NT2/D1 (cell line): ENCODE measurements at regions not wholly inside any gene's neighbourhood (a gene's known extent, or its start where the extent isn't known, plus 50 kb on each side); places are given as distances from the start of the nearest gene placed in this dataset.

Experiments used
- DNase-seq: peaks from one replicate; pipeline ENCODE4 v3.0.0-alpha.2; 2011; ENCODE audit warnings: low read depth, low spot score
- H3K27me3 ChIP-seq: 2 replicates; pipeline ENCODE4 v1.6.0; 2011; ENCODE audit warnings: mild to moderate bottlenecking; ENCODE audit not compliant: insufficient read length, insufficient read depth
- H3K36me3 ChIP-seq: 2 replicates; pipeline ENCODE4 v1.6.1; 2011; ENCODE audit warnings: mild to moderate bottlenecking, low read length, mixed read lengths; ENCODE audit not compliant: insufficient read depth, insufficient read length
- H3K4me1 ChIP-seq: 2 replicates; pipeline ENCODE4 v1.5.1; 2011; ENCODE audit not compliant: insufficient read depth, insufficient read length
- H3K4me3 ChIP-seq: 2 replicates; pipeline ENCODE4 v1.5.1; 2011; ENCODE audit warnings: low read depth; ENCODE audit not compliant: insufficient read length
- H3K9ac ChIP-seq: 2 replicates; pipeline ENCODE4 v1.6.0; 2011; ENCODE audit warnings: low read depth; ENCODE audit not compliant: insufficient read length
- H3K9me3 ChIP-seq: 2 replicates; pipeline ENCODE4 v1.5.1; 2011; ENCODE audit warnings: mild to moderate bottlenecking, low read length; ENCODE audit not compliant: insufficient read depth
- SUZ12 ChIP-seq: IDR thresholded peaks from 2 replicates; pipeline ENCODE4 v1.6.1; 2011; ENCODE audit not compliant: insufficient read length, insufficient read depth; ENCODE audit errors: extremely low read depth
- YY1 ChIP-seq: IDR thresholded peaks from 2 replicates; pipeline ENCODE4 v1.6.1; 2011; ENCODE audit not compliant: insufficient read length, insufficient read depth
- ZNF274 ChIP-seq: IDR thresholded peaks from 2 replicates; pipeline ENCODE4 v1.6.1; 2011; ENCODE audit warnings: mild to moderate bottlenecking, low read depth, low read length

GRCh38 chr16:85335584-85336491 is 223.6 kb upstream of the CIBAR2 start:
- no peak for DNase-seq
- H3K9ac ChIP-seq: peak overlapping the region; percentile 71
- H3K4me1 ChIP-seq: peaks cover 37% of the 10 kb centered on the region

DNA sequence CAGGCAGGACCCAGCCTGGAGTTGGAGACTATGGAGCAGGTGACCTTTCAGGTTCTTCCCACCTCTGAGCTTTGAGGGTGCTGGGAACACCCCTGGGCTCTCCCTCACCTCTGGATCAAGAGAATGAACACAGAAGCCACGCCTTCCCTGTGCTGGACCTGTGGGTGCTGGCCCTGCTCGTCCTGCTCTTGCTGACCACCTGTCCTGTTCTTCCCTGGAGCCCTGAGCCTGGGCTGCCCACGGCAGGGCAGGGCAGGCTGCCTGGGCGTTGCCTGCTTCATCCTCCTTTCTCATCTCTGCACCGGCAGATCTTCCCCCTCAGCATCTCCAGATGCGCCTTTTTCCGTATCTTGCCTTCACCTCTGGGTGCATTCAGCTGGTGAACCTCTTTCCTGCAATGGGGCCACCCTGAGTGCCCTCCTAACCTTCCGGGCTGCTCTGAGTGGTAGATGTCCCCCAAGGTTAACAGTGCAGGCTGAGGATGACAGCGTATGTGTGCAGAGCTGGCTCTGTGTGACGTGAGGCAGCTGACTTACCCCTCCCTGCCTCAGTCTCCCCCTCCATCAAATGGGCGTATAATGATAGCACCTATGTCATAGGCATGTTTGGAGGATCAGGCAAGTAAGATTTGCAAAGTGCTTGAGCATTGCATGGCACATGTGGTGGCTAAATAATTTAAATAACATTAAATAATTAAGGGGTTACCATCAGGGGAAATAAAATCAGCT is 225.8 kb upstream of the CIBAR2 start:
- TF ChIP-seq ZNF274 (no peak), SUZ12 (no peak), YY1 (no peak)
- Histone ChIP-seq H3K9ac (no peak overlapping the region), H3K4me3 (no peak overlapping the region), H3K9me3 (no peaks in the 10 kb centered on the region), H3K36me3 (no peaks in the 10 kb centered on the region), H3K27me3 (peaks cover 27% of the 10 kb centered on the region), H3K4me1 (peaks cover 30% of the 10 kb centered on the region)
- no peak for DNase-seq

More at GRCh38 chr16:85335584-85336491, 223.6 kb upstream of the CIBAR2 start:
- Histone ChIP-seq H3K27me3 (peaks cover 39% of the 10 kb centered on the region), H3K9me3 (no peaks in the 10 kb centered on the region), H3K36me3 (no peaks in the 10 kb centered on the region), H3K4me3 (peak overlapping the region; percentile 22)
- TF ChIP-seq SUZ12 (no peak), YY1 (no peak), ZNF274 (no peak)

DNA sequence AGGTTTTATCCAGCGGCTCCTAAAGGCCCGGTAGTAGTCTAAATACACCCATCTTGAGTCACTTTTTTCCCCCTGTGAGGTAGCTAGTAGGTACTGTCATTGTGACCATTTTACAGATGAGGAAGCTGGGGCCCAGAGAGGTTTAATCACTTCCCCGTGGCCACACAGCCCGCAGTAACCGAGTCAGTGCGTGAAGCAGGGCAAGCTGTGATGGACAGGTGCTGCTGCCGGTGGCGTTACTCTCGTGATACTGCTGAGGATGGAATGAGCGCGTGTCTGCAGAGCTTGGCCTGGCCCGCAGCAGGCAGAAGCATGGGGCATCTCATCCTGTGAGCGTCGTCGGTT is 226.3 kb upstream of the CIBAR2 start:
- DNase-seq: no peak
- H3K27me3 ChIP-seq: peaks cover 22% of the 10 kb centered on the region
- no peak for TF ChIP-seq ZNF274
- no peak for TF ChIP-seq YY1
- TF ChIP-seq SUZ12: no peak
- peaks cover 29% of the 10 kb centered on the region for H3K4me1 ChIP-seq
- H3K36me3 ChIP-seq: no peaks in the 10 kb centered on the region
- no peaks in the 10 kb centered on the region for H3K9me3 ChIP-seq
- peak overlapping the region; percentile 22 for H3K9ac ChIP-seq
- H3K4me3 ChIP-seq: no peak overlapping the region

GRCh38 chr16:85338989-85339685 is 226.9 kb upstream of the CIBAR2 start:
- H3K27me3 ChIP-seq: peaks cover 17% of the 10 kb centered on the region
- H3K4me1 ChIP-seq: peaks cover 24% of the 10 kb centered on the region
- H3K4me3 ChIP-seq: no peak overlapping the region
- H3K36me3 ChIP-seq: no peaks in the 10 kb centered on the region
- no peak for DNase-seq
- TF ChIP-seq ZNF274: no peak
- H3K9me3 ChIP-seq: no peaks in the 10 kb centered on the region
- peak overlapping the region; percentile 22 for H3K9ac ChIP-seq

DNA sequence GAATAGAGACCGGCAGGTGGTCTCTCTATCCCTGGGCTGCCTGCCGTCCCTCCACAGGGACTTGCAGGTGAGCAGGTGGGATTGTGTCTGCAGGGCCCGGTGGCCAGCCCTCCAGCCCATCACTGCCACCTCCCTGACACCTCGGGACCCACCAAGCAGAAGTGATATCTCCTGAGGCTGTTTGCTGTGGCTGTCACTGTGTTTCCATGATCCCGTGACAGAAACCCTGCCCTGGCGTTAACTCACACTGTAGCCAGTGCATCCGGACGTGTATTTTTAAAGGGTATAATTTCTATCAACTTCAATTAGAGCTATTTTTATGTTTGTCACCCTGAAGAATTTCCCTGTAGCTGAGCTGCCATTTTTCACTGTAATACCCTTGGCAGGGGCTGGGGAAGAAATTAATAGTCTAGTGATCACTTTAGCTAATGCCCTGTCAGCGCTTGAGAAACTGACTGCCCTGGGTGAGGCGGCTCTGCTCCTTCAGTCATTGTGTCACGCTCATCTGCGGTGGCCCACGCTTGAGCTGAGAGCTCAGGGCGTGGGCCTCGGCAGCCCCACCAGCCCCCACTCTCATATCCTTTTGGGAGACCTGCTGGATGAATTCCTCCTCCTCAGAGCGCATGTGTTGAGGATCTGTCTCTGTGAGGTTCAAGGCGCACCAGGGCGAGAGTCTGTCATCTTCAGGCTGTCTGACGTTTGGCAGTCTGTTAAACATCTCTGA is 229.9 kb upstream of the CIBAR2 start:
- Histone ChIP-seq H3K4me1 (peaks cover 3% of the 10 kb centered on the region), H3K9ac (no peak overlapping the region), H3K27me3 (peaks cover 5% of the 10 kb centered on the region), H3K4me3 (no peak overlapping the region), H3K36me3 (no peaks in the 10 kb centered on the region), H3K9me3 (no peaks in the 10 kb centered on the region)
- no peak for TF ChIP-seq ZNF274
- no peak for DNase-seq

DNA sequence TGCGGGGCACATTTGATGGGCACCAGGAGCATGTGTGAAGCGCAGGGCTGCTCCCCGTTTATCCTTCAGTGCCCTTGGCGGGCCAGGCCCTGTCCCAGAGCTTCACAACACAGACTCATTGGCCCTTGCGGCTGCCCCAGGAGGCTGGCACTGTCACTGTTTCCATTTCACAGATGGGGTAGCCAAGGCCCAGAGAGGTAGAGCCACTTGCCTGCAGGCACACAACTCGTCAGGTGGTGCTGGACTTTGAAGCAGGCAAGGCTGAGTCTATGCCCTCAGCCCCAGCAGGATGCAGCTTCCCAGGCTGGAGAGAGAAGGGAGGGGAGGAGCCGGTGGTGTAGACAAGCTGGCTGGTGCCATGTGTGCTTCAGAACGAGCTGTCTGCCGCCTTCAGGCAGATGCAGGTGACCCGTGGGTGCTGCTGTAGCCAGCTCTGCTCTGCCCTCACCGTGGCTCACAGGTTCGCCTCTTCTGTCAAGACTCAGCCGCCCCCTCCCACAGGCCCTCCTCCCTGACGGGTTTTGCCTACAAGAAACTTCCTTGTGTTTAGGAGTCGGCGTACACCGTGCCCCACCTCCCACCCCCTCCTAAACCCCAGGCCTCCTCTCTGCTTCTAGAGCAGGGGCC is 232.3 kb upstream of the CIBAR2 start:
- Histone ChIP-seq H3K27me3 (no peaks in the 10 kb centered on the region), H3K9me3 (no peaks in the 10 kb centered on the region), H3K36me3 (no peaks in the 10 kb centered on the region), H3K4me3 (no peak overlapping the region), H3K4me1 (peaks cover 7% of the 10 kb centered on the region), H3K9ac (peak overlapping the region; percentile 46)
- TF ChIP-seq YY1: no peak
- no peak for TF ChIP-seq ZNF274
- TF ChIP-seq SUZ12: no peak
- DNase-seq: no peak
